ENCODE measurements at regions not wholly inside any gene's neighbourhood (a gene's known extent, or its start where the extent isn't known, plus 50 kb on each side); places are given as distances from the start of the nearest gene placed in this dataset.

- TF ChIP-seq, protein P1, sequence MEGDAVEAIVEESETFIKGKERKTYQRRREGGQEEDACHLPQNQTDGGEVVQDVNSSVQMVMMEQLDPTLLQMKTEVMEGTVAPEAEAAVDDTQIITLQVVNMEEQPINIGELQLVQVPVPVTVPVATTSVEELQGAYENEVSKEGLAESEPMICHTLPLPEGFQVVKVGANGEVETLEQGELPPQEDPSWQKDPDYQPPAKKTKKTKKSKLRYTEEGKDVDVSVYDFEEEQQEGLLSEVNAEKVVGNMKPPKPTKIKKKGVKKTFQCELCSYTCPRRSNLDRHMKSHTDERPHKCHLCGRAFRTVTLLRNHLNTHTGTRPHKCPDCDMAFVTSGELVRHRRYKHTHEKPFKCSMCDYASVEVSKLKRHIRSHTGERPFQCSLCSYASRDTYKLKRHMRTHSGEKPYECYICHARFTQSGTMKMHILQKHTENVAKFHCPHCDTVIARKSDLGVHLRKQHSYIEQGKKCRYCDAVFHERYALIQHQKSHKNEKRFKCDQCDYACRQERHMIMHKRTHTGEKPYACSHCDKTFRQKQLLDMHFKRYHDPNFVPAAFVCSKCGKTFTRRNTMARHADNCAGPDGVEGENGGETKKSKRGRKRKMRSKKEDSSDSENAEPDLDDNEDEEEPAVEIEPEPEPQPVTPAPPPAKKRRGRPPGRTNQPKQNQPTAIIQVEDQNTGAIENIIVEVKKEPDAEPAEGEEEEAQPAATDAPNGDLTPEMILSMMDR (IDR thresholded peaks at IDR 0.05): no peak
- TF ChIP-seq ZNF512 (CRISPR knock-in tag; IDR thresholded peaks at IDR 0.05; ENCODE audit: borderline replicate concordance): no peak
- TF ChIP-seq NFYB (CRISPR knock-in tag; conservative IDR thresholded peaks at IDR 0.05; ENCODE audit: low read depth): no peak
- TF ChIP-seq MYBL2 (CRISPR knock-in tag; IDR thresholded peaks at IDR 0.05): no peak
- TF ChIP-seq, protein P2, sequence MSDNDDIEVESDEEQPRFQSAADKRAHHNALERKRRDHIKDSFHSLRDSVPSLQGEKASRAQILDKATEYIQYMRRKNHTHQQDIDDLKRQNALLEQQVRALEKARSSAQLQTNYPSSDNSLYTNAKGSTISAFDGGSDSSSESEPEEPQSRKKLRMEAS (CRISPR knock-in tag; IDR thresholded peaks at IDR 0.05): no peak
- no peak for TF ChIP-seq USF1 (CRISPR knock-in tag; IDR thresholded peaks at IDR 0.05)
- TF ChIP-seq JUN (CRISPR knock-in tag; IDR thresholded peaks at IDR 0.05): no peak
- no peak for TF ChIP-seq RELA (CRISPR knock-in tag; IDR thresholded peaks at IDR 0.05; ENCODE audit: borderline replicate concordance)
- no peak for TF ChIP-seq USF2 (CRISPR knock-in tag; IDR thresholded peaks at IDR 0.05)
- TF ChIP-seq, protein P3, sequence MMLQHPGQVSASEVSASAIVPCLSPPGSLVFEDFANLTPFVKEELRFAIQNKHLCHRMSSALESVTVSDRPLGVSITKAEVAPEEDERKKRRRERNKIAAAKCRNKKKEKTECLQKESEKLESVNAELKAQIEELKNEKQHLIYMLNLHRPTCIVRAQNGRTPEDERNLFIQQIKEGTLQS (CRISPR knock-in tag; conservative IDR thresholded peaks at IDR 0.05): no peak
- TF ChIP-seq FOXP4 (CRISPR knock-in tag; IDR thresholded peaks at IDR 0.05): no peak
- TF ChIP-seq ZNF138 (CRISPR knock-in tag; conservative IDR thresholded peaks at IDR 0.05): no peak
- TF ChIP-seq ZNF532 (CRISPR knock-in tag; IDR thresholded peaks at IDR 0.05; ENCODE audit: borderline replicate concordance): no peak
Observed at GRCh38 chr14:37946819-37947218, 260.9 kb upstream of the SSTR1 start.

Measured in WTC11 (cell line).